K562 (cell line): ENCODE measurements at regions not wholly inside any gene's neighbourhood (a gene's known extent, or its start where the extent isn't known, plus 50 kb on each side); places are given as distances from the start of the nearest gene placed in this dataset.

ENCODE experiments used
- CREB1 ChIP-seq, 2 experiments: sonication (generic) in 1 of 2; formaldehyde crosslinking in 1 of 2; IDR thresholded peaks; 2 replicates each; pipeline versions ENCODE4 v1.6.1 to v1.8.0; 2012 to 2022; ENCODE audit warnings: inconsistent platforms in 1 of 2, mild to moderate bottlenecking in 1 of 2, missing genetic modification reagents in 1 of 2, moderate library complexity in 1 of 2
- E2F6 ChIP-seq, 2 experiments: IDR thresholded peaks; 2 replicates each; pipeline ENCODE4 v1.6.1; 2011; ENCODE audit warnings: borderline replicate concordance in 1 of 2, control low read depth in 1 of 2, low read depth in 1 of 2, low read length in 1 of 2, mild to moderate bottlenecking in 1 of 2, mixed read lengths in 1 of 2, moderate library complexity in 1 of 2; ENCODE audit not compliant: insufficient read depth in 1 of 2, insufficient read length in 1 of 2, poor library complexity in 1 of 2, severe bottlenecking in 1 of 2; ENCODE audit errors: extremely low read depth in 1 of 2
- EP400 ChIP-seq: fragments of 450-650 bp; IDR thresholded peaks from 2 replicates; pipeline ENCODE4 v1.6.1; 2017; ENCODE audit warnings: antibody characterized with exemption, mild to moderate bottlenecking, moderate library complexity
- FIP1L1 ChIP-seq: fragments of 200-400 bp; formaldehyde crosslinking; IDR thresholded peaks from 2 replicates; pipeline ENCODE4 v1.6.1; 2018; ENCODE audit warnings: mild to moderate bottlenecking, low read depth, low read length; ENCODE audit not compliant: poor library complexity, severe bottlenecking
- KLF16 ChIP-seq: IDR thresholded peaks from 2 replicates; pipeline ENCODE4 v1.6.1; 2016; ENCODE audit warnings: antibody characterized with exemption
- MECOM ChIP-seq: fragments of 250-450 bp; sonication (Bioruptor Pico); IDR thresholded peaks from 2 replicates; pipeline ENCODE4 v1.8.0; 2022; ENCODE audit warnings: inconsistent platforms
- NUFIP1 ChIP-seq: fragments of 450-650 bp; IDR thresholded peaks from 2 replicates; pipeline ENCODE4 v1.6.1; 2018; ENCODE audit not compliant: partially characterized antibody
- PHB ChIP-seq: fragments of 250-450 bp; sonication (Bioruptor Pico); IDR thresholded peaks from 2 replicates; pipeline ENCODE4 v1.5.0; 2021
- PTTG1 ChIP-seq: fragments of 450-650 bp; IDR thresholded peaks from 2 replicates; pipeline ENCODE4 v1.6.1; 2016; ENCODE audit warnings: low read depth, mild to moderate bottlenecking, missing genetic modification characterization, missing compliant biosample characterization
- SP1 ChIP-seq: sonication (generic); formaldehyde crosslinking; IDR thresholded peaks from 2 replicates; pipeline ENCODE4 v1.8.1; 2022; ENCODE audit warnings: mild to moderate bottlenecking, missing genetic modification reagents
- TBP ChIP-seq: optimal IDR thresholded peaks from 2 replicates; pipeline ENCODE3; 2011; ENCODE audit warnings: low read depth, low read length, improper control_type of control experiment
- ZNF232 ChIP-seq: sonication (generic); formaldehyde crosslinking; IDR thresholded peaks from 2 replicates; pipeline ENCODE4 v1.8.0; 2022; ENCODE audit warnings: mild to moderate bottlenecking, missing genetic modification reagents
- ZNF282 ChIP-seq: sonication (generic); formaldehyde crosslinking; IDR thresholded peaks from 2 replicates; pipeline ENCODE4 v1.8.1; 2023; ENCODE audit warnings: missing genetic modification reagents
- ZNF584 ChIP-seq: fragments of 200-800 bp; sonication (Bioruptor generic); IDR thresholded peaks from 2 replicates; pipeline ENCODE4 v1.6.1; 2016; ENCODE audit warnings: low read depth, mild to moderate bottlenecking, missing genetic modification characterization, missing compliant biosample characterization
- ZNF707 ChIP-seq: fragments of 250-450 bp; sonication (Bioruptor Pico); conservative IDR thresholded peaks from 2 replicates; pipeline ENCODE4 v1.8.0; 2022; ENCODE audit warnings: inconsistent platforms, mild to moderate bottlenecking, moderate library complexity
- ZNF785 ChIP-seq: fragments of 250-450 bp; sonication (Bioruptor Pico); IDR thresholded peaks from 2 replicates; pipeline ENCODE4 v1.4.0; 2020; ENCODE audit warnings: mild to moderate bottlenecking
- TF ChIP-seq, protein P1 (sequence below): fragments of 250-450 bp; sonication (Bioruptor Pico); IDR thresholded peaks from 2 replicates; pipeline ENCODE4 v1.5.0; 2020; ENCODE audit warnings: mild to moderate bottlenecking, borderline replicate concordance
- TF ChIP-seq, protein P2 (sequence below): IDR thresholded peaks from 2 replicates; pipeline ENCODE4 v1.6.1; 2011; ENCODE audit warnings: borderline replicate concordance, low read depth, mild to moderate bottlenecking, moderate library complexity, low read length; ENCODE audit not compliant: insufficient read depth, poor library complexity, severe bottlenecking
- TF ChIP-seq, protein P3 (sequence below): fragments of 450-650 bp; IDR thresholded peaks from 2 replicates; pipeline ENCODE4 v1.6.1; 2016
- TF ChIP-seq, protein P4 (sequence below): sonication (generic); formaldehyde crosslinking; IDR thresholded peaks from 2 replicates; pipeline ENCODE4 v1.8.0; 2022; ENCODE audit warnings: mild to moderate bottlenecking, missing genetic modification reagents

DNA sequence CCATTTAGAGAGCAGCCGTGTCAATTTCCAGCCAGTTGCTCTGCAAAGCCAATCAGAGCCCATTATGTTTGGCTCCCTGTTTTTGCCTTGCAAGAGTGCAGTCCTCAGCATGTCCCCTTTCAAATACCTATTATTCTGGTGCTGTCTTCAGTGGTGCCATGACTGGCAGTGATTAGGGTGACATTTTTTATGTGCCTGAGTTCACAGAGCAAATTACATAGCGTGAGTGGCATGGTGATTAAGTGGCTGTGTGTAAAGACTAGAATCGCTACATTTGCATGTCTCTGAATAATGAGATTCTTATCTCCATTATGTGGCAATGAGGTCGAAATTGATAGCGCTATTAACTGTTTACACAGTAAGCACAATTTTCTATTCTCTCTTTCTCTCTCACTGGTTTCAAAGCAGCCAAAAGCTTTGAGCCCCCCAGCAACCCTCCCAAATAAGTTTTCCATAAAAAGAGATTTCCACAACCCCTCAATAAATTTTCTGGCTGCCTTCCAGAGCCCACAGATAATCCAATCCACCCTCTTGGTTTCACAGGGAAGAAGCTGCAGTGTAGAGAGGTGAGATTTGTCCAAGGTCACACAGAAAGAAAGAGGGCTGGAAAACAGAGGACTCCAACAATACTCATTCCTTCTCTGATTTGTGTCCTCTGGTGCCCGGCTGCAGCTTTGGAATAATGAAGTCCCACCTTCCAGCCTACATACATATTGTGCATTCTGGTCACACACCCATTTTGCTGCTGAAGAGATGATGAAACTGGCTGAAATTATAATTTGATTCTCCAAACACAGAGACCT, 58.8 kb upstream of the NUDT4 start (continued):
- TF ChIP-seq E2F6 (IDR thresholded peaks at IDR 0.05; ENCODE audit: borderline replicate concordance in 1 of 2, extremely low read depth in 1 of 2, insufficient read depth in 1 of 2, insufficient read length in 1 of 2, low read depth in 1 of 2, low read length in 1 of 2, poor library complexity in 1 of 2, severe bottlenecking in 1 of 2) (peak in 1 of 2 experiments; percentile 21), PTTG1 (tag) (peak; percentile 54), ZNF232 (no peak), CREB1 (IDR thresholded peaks at IDR 0.05) (no peak), CREB1 (CRISPR knock-in tag; IDR thresholded peaks at IDR 0.05) (no peak), FIP1L1 (no peak), TBP (no peak), PHB (CRISPR knock-in tag) (no peak), ZNF282 (no peak), SP1 (CRISPR knock-in tag) (no peak), MECOM (CRISPR knock-in tag) (0 out of 2 replicates have a peak, but pooled peaks have one; percentile 40), ZNF707 (CRISPR knock-in tag) (no peak), KLF16 (no peak), ZNF785 (CRISPR knock-in tag) (no peak), ZNF584 (CRISPR knock-in tag) (0 out of 2 replicates have a peak, but pooled peaks have one; percentile 14), NUFIP1 (no peak), EP400 (peak; percentile 51; the same call in 1 of the 2 replicates)
- TF ChIP-seq, protein P1, sequence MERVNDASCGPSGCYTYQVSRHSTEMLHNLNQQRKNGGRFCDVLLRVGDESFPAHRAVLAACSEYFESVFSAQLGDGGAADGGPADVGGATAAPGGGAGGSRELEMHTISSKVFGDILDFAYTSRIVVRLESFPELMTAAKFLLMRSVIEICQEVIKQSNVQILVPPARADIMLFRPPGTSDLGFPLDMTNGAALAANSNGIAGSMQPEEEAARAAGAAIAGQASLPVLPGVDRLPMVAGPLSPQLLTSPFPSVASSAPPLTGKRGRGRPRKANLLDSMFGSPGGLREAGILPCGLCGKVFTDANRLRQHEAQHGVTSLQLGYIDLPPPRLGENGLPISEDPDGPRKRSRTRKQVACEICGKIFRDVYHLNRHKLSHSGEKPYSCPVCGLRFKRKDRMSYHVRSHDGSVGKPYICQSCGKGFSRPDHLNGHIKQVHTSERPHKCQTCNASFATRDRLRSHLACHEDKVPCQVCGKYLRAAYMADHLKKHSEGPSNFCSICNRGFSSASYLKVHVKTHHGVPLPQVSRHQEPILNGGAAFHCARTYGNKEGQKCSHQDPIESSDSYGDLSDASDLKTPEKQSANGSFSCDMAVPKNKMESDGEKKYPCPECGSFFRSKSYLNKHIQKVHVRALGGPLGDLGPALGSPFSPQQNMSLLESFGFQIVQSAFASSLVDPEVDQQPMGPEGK (CRISPR knock-in tag), result peak; percentile 79; the same call in 1 of the 2 replicates
- TF ChIP-seq, protein P2, sequence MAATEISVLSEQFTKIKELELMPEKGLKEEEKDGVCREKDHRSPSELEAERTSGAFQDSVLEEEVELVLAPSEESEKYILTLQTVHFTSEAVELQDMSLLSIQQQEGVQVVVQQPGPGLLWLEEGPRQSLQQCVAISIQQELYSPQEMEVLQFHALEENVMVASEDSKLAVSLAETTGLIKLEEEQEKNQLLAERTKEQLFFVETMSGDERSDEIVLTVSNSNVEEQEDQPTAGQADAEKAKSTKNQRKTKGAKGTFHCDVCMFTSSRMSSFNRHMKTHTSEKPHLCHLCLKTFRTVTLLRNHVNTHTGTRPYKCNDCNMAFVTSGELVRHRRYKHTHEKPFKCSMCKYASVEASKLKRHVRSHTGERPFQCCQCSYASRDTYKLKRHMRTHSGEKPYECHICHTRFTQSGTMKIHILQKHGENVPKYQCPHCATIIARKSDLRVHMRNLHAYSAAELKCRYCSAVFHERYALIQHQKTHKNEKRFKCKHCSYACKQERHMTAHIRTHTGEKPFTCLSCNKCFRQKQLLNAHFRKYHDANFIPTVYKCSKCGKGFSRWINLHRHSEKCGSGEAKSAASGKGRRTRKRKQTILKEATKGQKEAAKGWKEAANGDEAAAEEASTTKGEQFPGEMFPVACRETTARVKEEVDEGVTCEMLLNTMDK, result no peak
- TF ChIP-seq, protein P3, sequence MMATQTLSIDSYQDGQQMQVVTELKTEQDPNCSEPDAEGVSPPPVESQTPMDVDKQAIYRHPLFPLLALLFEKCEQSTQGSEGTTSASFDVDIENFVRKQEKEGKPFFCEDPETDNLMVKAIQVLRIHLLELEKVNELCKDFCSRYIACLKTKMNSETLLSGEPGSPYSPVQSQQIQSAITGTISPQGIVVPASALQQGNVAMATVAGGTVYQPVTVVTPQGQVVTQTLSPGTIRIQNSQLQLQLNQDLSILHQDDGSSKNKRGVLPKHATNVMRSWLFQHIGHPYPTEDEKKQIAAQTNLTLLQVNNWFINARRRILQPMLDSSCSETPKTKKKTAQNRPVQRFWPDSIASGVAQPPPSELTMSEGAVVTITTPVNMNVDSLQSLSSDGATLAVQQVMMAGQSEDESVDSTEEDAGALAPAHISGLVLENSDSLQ, result 0 out of 2 replicates have a peak, but pooled peaks have one; percentile 8
- TF ChIP-seq, protein P4, sequence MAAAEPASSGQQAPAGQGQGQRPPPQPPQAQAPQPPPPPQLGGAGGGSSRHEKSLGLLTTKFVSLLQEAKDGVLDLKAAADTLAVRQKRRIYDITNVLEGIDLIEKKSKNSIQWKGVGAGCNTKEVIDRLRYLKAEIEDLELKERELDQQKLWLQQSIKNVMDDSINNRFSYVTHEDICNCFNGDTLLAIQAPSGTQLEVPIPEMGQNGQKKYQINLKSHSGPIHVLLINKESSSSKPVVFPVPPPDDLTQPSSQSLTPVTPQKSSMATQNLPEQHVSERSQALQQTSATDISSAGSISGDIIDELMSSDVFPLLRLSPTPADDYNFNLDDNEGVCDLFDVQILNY (CRISPR knock-in tag), result no peak
